ENCODE measurements at regions not wholly inside any gene's neighbourhood (a gene's known extent, or its start where the extent isn't known, plus 50 kb on each side); places are given as distances from the start of the nearest gene placed in this dataset.

- TF ChIP-seq, protein P1, sequence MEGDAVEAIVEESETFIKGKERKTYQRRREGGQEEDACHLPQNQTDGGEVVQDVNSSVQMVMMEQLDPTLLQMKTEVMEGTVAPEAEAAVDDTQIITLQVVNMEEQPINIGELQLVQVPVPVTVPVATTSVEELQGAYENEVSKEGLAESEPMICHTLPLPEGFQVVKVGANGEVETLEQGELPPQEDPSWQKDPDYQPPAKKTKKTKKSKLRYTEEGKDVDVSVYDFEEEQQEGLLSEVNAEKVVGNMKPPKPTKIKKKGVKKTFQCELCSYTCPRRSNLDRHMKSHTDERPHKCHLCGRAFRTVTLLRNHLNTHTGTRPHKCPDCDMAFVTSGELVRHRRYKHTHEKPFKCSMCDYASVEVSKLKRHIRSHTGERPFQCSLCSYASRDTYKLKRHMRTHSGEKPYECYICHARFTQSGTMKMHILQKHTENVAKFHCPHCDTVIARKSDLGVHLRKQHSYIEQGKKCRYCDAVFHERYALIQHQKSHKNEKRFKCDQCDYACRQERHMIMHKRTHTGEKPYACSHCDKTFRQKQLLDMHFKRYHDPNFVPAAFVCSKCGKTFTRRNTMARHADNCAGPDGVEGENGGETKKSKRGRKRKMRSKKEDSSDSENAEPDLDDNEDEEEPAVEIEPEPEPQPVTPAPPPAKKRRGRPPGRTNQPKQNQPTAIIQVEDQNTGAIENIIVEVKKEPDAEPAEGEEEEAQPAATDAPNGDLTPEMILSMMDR (IDR thresholded peaks at IDR 0.05; ENCODE audit: low read length) = no peak
- no peak for TF ChIP-seq EZH2 (optimal IDR thresholded peaks at IDR 0.05; ENCODE audit: low read depth, low read length)
These were observed 75.9 kb upstream of the SP8 start for GRCh38 chr7:20862554-20862953.

All from MM.1S (cell line).